ENCODE measurements at regions not wholly inside any gene's neighbourhood (a gene's known extent, or its start where the extent isn't known, plus 50 kb on each side); places are given as distances from the start of the nearest gene placed in this dataset.

DNA sequence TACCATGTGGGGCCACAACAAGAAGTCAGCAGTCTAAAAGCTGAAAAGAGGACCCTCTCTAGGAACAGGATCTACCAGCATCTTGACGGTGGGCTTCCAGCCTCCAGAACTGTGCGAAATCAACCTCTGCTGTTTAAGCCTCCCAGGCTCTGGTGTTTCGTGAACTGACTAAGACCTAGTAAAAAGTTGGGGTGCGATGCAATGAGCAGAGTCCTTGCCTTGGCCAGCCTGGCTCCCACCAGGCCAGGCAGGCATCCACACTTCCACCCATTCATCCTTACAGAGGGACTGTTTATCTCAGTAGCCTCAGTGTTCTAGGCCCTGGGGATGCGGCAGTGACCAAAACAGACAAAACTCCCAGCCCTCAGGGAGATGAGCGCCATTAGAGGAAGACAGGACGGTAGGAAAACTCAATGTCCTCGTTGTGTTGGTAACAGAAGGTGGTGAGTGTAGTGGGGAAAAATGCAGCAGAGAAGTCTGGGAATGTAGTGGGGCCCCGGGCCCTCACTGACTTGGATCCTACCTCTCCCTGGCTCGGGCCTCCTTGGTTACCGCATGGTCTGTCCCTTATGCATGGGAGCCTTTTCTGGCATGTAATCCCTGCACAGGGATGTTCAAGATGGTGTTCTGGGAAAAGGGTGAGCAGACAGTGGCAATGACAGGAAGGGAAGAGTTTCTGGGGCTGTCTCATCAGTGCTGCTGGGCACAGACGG lies 271.8 kb upstream of the HS6ST1 start:
- no peaks in the 10 kb centered on the region for H4K20me1 ChIP-seq (ENCODE audit: low read length)
- H3K9me2 ChIP-seq (replicated peaks; ENCODE audit: low read length) = no peaks in the 10 kb centered on the region
- H3F3A ChIP-seq (ENCODE audit: low read length, unreplicated experiment) = no peaks in the 10 kb centered on the region
- ChIA-PET POLR2A (ENCODE audit: unreplicated experiment) (no interaction called here), CTCF (no interaction called here)
- no peaks in the 10 kb centered on the region for H3K9me3 ChIP-seq (ENCODE audit: low read length)
- peaks cover 27% of the 10 kb centered on the region for H3K27me3 ChIP-seq (ENCODE audit: low read length)
- no peaks in the 10 kb centered on the region for H3K79me2 ChIP-seq (ENCODE audit: low read length)
- peaks cover 7% of the 10 kb centered on the region for H3K4me1 ChIP-seq (ENCODE audit: insufficient read depth, low read length)
- H2AFZ ChIP-seq (ENCODE audit: low read length) = no peak overlapping the region
- H3K27ac ChIP-seq (ENCODE audit: low read length) = no peak overlapping the region
- TF ChIP-seq, protein P1, sequence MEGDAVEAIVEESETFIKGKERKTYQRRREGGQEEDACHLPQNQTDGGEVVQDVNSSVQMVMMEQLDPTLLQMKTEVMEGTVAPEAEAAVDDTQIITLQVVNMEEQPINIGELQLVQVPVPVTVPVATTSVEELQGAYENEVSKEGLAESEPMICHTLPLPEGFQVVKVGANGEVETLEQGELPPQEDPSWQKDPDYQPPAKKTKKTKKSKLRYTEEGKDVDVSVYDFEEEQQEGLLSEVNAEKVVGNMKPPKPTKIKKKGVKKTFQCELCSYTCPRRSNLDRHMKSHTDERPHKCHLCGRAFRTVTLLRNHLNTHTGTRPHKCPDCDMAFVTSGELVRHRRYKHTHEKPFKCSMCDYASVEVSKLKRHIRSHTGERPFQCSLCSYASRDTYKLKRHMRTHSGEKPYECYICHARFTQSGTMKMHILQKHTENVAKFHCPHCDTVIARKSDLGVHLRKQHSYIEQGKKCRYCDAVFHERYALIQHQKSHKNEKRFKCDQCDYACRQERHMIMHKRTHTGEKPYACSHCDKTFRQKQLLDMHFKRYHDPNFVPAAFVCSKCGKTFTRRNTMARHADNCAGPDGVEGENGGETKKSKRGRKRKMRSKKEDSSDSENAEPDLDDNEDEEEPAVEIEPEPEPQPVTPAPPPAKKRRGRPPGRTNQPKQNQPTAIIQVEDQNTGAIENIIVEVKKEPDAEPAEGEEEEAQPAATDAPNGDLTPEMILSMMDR (conservative IDR thresholded peaks at IDR 0.05; ENCODE audit: low read depth, low read length) = no peak
- TF ChIP-seq EZH2phosphoT487 (IDR thresholded peaks at IDR 0.05; ENCODE audit: borderline replicate concordance, low read length) = no peak
- no peak for TF ChIP-seq EZH2 (IDR thresholded peaks at IDR 0.05; ENCODE audit: low read length, unreplicated experiment)
- ATAC-seq (no peak), DNase-seq (no peak)
- no peak overlapping the region for H3K9ac ChIP-seq (ENCODE audit: low read length)
- no peaks in the 10 kb centered on the region for H3K36me3 ChIP-seq (ENCODE audit: low read depth, low read length)
- intact Hi-C loops (cut with micrococcal nuclease) = no loop called here
- BruUV-seq (replicated peaks) = no TSS peak
- no peak overlapping the region for H3K4me2 ChIP-seq (ENCODE audit: low read length)
- no peak overlapping the region for H3K4me3 ChIP-seq (ENCODE audit: low read length)

DNA sequence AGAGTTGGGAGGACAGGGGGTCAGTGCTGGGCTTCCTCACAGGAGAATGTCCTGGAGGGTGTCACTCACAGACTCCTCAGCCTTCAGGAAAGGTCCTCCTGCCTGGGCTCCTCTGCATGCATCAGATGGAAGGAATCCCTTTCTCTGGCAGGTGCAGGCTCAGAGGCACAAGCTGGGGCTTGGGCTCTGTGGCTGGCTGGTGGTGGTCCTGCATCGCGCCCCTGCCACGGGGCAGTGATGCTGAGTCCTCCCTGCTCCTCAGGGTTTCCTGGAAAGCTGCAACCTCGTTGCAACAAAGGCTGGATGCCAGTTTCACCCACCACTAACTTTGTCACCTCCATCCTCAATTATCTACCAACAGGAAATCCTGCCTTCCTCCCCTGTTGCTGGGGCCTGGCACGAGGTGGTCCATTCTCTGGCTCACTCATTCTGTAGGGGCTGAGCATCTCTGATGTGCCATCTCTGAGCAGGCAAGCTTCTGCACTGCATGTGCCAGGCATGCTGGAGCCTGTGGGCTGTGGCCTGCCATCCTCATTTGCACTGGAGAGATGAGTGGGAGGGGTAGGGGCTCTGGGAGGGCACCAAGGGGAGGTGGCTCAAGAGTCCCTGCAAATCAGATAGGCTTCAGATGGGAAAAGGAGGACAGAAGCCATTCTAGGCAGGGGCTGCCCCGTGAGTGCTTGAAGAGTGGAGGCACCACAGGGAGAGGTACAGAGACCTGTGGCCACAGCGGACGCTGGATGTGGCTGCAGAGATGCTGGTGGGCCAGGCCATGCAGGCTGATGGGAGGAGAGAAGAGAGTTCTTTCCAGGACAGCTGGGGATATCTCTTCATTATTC lies 272.6 kb upstream of the HS6ST1 start:
- peaks cover 35% of the 10 kb centered on the region for H3K27me3 ChIP-seq (ENCODE audit: low read length)
- H3K4me2 ChIP-seq (ENCODE audit: low read length) = no peak overlapping the region
- no peaks in the 10 kb centered on the region for H3K36me3 ChIP-seq (ENCODE audit: low read depth, low read length)
- no peak overlapping the region for H3K9ac ChIP-seq (ENCODE audit: low read length)
- H3K4me1 ChIP-seq (ENCODE audit: insufficient read depth, low read length) = peaks cover 5% of the 10 kb centered on the region
- no TSS peak for BruUV-seq (replicated peaks)
- H3K4me3 ChIP-seq (ENCODE audit: low read length) = no peak overlapping the region
- H4K20me1 ChIP-seq (ENCODE audit: low read length) = no peaks in the 10 kb centered on the region
- TF ChIP-seq EZH2 (IDR thresholded peaks at IDR 0.05; ENCODE audit: low read length, unreplicated experiment) = no peak
- TF ChIP-seq, protein P1 (conservative IDR thresholded peaks at IDR 0.05; ENCODE audit: low read depth, low read length) = no peak
- TF ChIP-seq EZH2phosphoT487 (IDR thresholded peaks at IDR 0.05; ENCODE audit: borderline replicate concordance, low read length) = no peak
- H3F3A ChIP-seq (ENCODE audit: low read length, unreplicated experiment) = no peaks in the 10 kb centered on the region
- no peaks in the 10 kb centered on the region for H3K9me2 ChIP-seq (replicated peaks; ENCODE audit: low read length)
- H3K79me2 ChIP-seq (ENCODE audit: low read length) = no peaks in the 10 kb centered on the region
- DNase-seq = no peak
- CTCF ChIA-PET = no interaction called here
- no peak overlapping the region for H2AFZ ChIP-seq (ENCODE audit: low read length)
- POLR2A ChIA-PET (ENCODE audit: unreplicated experiment) = no interaction called here
- no peak for ATAC-seq
- intact Hi-C loops (cut with micrococcal nuclease) = no loop called here
- no peaks in the 10 kb centered on the region for H3K9me3 ChIP-seq (ENCODE audit: low read length)
- no peak overlapping the region for H3K27ac ChIP-seq (ENCODE audit: low read length)
